NT2/D1 (cell line): ENCODE measurements at regions not wholly inside any gene's neighbourhood (a gene's known extent, or its start where the extent isn't known, plus 50 kb on each side); places are given as distances from the start of the nearest gene placed in this dataset.

Experiments used
- SUZ12 ChIP-seq: IDR thresholded peaks from 2 replicates; pipeline ENCODE4 v1.6.1; 2011; ENCODE audit not compliant: insufficient read length, insufficient read depth; ENCODE audit errors: extremely low read depth
- YY1 ChIP-seq: IDR thresholded peaks from 2 replicates; pipeline ENCODE4 v1.6.1; 2011; ENCODE audit not compliant: insufficient read length, insufficient read depth

DNA sequence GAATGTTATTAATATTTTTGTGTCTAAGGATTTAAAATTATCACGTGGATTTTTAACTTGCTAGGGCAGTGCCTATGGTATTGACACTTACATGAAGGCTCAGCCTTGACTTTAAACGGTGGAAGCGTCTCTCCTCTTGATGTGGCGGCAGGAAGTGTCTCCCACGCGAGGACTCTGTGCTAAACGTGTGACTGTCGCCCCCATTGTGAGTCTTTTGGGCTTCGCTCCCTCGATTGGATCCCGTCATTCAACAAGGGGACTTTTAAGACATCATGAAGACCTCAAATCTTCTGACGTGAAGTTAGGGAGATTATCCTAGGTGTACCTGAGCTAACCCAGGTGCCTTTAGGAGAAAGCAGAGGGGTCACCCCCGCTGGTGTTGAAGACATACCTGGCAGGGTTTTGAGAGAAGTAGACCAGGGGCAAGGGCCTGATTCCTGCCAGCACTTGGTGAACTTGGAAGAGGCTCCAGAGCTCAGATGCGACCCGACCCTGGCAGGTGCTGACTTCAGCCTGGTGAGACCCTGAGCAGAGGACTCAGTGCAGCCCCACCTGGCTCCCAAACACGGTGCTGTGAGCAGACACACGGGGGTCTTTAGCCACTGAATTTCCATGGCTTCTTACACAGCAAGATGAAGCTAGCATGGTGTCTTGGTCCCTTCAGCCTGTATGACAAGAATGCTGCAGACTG lies 55.7 kb upstream of the IRX4 start:
- no peak for TF ChIP-seq SUZ12
- TF ChIP-seq YY1, result no peak
